ENCODE measurements at regions not wholly inside any gene's neighbourhood (a gene's known extent, or its start where the extent isn't known, plus 50 kb on each side); places are given as distances from the start of the nearest gene placed in this dataset.

DNA sequence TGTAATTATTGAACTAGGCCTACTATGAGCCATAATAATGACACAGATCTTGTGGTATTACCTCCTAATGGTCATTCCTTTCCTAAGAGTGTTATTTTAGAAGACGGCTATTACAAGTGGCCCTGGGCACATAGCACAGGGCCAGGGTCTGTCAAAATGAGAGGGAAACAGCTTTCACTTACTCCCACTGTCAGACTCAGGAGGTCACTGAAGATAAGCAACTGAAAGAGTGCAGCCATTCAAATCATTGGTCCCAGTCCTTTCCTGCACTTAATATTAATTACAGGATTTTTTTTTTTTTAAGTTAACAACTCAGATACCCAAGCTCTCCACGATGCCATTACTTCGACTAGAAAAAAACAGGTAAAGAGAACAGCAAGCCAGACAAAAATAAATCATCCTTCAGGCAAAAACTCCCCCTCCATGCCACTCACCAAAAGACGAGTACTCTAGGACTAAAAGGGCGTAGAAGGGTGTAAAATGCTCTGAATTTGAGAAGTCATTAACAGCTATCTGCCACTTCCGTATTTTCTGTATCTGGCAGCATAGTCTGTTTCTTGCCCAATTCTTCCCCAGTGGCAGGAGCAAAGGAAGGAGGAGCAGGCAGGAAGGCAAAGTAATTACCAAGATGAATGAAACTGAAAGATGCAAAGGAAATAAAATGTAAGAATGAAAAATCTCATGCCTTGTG lies 87.4 kb downstream of the ZNF608 start (continued):
- TF ChIP-seq, protein P1, sequence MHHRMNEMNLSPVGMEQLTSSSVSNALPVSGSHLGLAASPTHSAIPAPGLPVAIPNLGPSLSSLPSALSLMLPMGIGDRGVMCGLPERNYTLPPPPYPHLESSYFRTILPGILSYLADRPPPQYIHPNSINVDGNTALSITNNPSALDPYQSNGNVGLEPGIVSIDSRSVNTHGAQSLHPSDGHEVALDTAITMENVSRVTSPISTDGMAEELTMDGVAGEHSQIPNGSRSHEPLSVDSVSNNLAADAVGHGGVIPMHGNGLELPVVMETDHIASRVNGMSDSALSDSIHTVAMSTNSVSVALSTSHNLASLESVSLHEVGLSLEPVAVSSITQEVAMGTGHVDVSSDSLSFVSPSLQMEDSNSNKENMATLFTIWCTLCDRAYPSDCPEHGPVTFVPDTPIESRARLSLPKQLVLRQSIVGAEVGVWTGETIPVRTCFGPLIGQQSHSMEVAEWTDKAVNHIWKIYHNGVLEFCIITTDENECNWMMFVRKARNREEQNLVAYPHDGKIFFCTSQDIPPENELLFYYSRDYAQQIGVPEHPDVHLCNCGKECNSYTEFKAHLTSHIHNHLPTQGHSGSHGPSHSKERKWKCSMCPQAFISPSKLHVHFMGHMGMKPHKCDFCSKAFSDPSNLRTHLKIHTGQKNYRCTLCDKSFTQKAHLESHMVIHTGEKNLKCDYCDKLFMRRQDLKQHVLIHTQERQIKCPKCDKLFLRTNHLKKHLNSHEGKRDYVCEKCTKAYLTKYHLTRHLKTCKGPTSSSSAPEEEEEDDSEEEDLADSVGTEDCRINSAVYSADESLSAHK (tag by site-specific recombination; IDR thresholded peaks at IDR 0.05): peak; percentile 62

DNA sequence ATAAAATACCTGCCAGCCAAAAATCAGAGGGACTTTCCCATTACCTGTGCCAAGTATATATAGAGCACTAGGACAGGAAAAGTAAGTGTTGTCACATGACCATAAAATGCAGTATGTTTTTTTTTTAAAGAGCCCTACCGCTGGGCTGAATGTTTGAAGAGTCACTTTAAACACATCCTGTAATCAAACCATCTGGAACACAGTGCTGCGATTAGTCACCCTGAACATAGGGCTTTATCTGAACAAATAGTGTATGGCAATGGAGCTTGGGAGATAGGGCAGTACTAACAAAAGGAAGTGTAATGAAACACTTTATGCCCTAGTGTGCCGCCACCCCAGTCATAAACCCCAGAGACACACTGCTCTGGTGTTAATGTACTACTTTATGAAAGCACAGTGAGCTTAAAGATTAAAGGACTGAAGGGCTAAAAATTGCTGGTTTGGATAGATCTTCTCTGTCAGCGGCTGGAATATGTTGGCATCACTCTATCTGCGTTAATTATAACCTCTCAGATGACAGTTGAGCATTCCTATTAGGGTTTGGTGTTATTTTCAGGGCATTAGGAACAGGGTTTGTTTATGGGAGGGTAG lies 90.4 kb downstream of the ZNF608 start:
- no peaks in the 10 kb centered on the region for H3K36me3 ChIP-seq (ENCODE audit: control insufficient read depth in 2 of 2, insufficient read depth in 1 of 2, low read length in 2 of 2)
- no peaks in the 10 kb centered on the region for H3K9me3 ChIP-seq (ENCODE audit: control insufficient read depth, insufficient read depth, low read depth, low read length)
- peaks cover 47% of the 10 kb centered on the region for H3K4me1 ChIP-seq (ENCODE audit: control insufficient read depth, insufficient read depth, low read length)
- peak overlapping the region; percentile 6 for H3K4me3 ChIP-seq (ENCODE audit: low read depth, low read length)
- ChIA-PET POLR2A (interaction anchor here (0.7 to 1.7 kb wide), 6 partner anchors 27 to 91 kb away, joined by 3 to 9 read pairs (median 4); no protein-coding TSS in a partner anchor), CTCF (interaction anchor here (0.6 kb wide), 1 partner anchor 1884 kb away, joined by 5 read pairs; no protein-coding TSS in a partner anchor)
- peak overlapping the region; percentile 93 for H3K27ac ChIP-seq (ENCODE audit: extremely low read depth, low read depth, low read length)
- peak; percentile 93 for TF ChIP-seq ZSCAN30 (tag by site-specific recombination; IDR thresholded peaks at IDR 0.05)
- peak; percentile 62; the same call in 1 of the 2 replicates for TF ChIP-seq ZSCAN16 (tag by site-specific recombination; IDR thresholded peaks at IDR 0.05)
- TF ChIP-seq ZNF777 (tag by site-specific recombination; IDR thresholded peaks at IDR 0.05; ENCODE audit: borderline replicate concordance): no peak
- TF ChIP-seq OVOL3 (tag by site-specific recombination; IDR thresholded peaks at IDR 0.05): peak; percentile 97
- TF ChIP-seq, protein P2, sequence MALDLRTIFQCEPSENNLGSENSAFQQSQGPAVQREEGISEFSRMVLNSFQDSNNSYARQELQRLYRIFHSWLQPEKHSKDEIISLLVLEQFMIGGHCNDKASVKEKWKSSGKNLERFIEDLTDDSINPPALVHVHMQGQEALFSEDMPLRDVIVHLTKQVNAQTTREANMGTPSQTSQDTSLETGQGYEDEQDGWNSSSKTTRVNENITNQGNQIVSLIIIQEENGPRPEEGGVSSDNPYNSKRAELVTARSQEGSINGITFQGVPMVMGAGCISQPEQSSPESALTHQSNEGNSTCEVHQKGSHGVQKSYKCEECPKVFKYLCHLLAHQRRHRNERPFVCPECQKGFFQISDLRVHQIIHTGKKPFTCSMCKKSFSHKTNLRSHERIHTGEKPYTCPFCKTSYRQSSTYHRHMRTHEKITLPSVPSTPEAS (tag by site-specific recombination; IDR thresholded peaks at IDR 0.05): peak; percentile 75
- peak; percentile 95 for TF ChIP-seq ZBTB17 (tag by site-specific recombination; IDR thresholded peaks at IDR 0.05)
- TF ChIP-seq ZNF514 (tag by site-specific recombination; IDR thresholded peaks at IDR 0.05): no peak
- TF ChIP-seq ZIC2 (tag by site-specific recombination; IDR thresholded peaks at IDR 0.05): peak; percentile 93
- no peak for TF ChIP-seq ZNF23 (tag by site-specific recombination; IDR thresholded peaks at IDR 0.05; ENCODE audit: borderline replicate concordance)
- no peak for TF ChIP-seq ZNF19 (tag by site-specific recombination; IDR thresholded peaks at IDR 0.05; ENCODE audit: low read depth)
- TF ChIP-seq ZNF404 (tag by site-specific recombination; IDR thresholded peaks at IDR 0.05): no peak
- TF ChIP-seq, protein P3, sequence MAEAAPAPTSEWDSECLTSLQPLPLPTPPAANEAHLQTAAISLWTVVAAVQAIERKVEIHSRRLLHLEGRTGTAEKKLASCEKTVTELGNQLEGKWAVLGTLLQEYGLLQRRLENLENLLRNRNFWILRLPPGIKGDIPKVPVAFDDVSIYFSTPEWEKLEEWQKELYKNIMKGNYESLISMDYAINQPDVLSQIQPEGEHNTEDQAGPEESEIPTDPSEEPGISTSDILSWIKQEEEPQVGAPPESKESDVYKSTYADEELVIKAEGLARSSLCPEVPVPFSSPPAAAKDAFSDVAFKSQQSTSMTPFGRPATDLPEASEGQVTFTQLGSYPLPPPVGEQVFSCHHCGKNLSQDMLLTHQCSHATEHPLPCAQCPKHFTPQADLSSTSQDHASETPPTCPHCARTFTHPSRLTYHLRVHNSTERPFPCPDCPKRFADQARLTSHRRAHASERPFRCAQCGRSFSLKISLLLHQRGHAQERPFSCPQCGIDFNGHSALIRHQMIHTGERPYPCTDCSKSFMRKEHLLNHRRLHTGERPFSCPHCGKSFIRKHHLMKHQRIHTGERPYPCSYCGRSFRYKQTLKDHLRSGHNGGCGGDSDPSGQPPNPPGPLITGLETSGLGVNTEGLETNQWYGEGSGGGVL (tag by site-specific recombination; IDR thresholded peaks at IDR 0.05): peak; percentile 38
- no peak; the same call in 1 of the 2 replicates for TF ChIP-seq ZNF335 (tag by site-specific recombination; conservative IDR thresholded peaks at IDR 0.05)
- no peak; the same call in 1 of the 2 replicates for TF ChIP-seq ZNF394 (tag by site-specific recombination; IDR thresholded peaks at IDR 0.05; ENCODE audit: borderline replicate concordance)
- peak; percentile 99 for TF ChIP-seq GLI2 (tag by site-specific recombination; IDR thresholded peaks at IDR 0.05; ENCODE audit: borderline replicate concordance, low read depth)
- TF ChIP-seq, protein P4, sequence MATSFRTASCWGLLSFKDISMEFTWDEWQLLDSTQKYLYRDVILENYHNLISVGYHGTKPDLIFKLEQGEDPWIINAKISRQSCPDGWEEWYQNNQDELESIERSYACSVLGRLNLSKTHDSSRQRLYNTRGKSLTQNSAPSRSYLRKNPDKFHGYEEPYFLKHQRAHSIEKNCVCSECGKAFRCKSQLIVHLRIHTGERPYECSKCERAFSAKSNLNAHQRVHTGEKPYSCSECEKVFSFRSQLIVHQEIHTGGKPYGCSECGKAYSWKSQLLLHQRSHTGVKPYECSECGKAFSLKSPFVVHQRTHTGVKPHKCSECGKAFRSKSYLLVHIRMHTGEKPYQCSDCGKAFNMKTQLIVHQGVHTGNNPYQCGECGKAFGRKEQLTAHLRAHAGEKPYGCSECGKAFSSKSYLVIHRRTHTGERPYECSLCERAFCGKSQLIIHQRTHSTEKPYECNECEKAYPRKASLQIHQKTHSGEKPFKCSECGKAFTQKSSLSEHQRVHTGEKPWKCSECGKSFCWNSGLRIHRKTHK (tag by site-specific recombination; IDR thresholded peaks at IDR 0.05): no peak
- TF ChIP-seq, protein P5, sequence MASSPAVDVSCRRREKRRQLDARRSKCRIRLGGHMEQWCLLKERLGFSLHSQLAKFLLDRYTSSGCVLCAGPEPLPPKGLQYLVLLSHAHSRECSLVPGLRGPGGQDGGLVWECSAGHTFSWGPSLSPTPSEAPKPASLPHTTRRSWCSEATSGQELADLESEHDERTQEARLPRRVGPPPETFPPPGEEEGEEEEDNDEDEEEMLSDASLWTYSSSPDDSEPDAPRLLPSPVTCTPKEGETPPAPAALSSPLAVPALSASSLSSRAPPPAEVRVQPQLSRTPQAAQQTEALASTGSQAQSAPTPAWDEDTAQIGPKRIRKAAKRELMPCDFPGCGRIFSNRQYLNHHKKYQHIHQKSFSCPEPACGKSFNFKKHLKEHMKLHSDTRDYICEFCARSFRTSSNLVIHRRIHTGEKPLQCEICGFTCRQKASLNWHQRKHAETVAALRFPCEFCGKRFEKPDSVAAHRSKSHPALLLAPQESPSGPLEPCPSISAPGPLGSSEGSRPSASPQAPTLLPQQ (tag by site-specific recombination; IDR thresholded peaks at IDR 0.05): peak; percentile 75; the same call in 1 of the 2 replicates
- TF ChIP-seq ZNF274 (IDR thresholded peaks at IDR 0.05; ENCODE audit: low read length): no peak
- TF ChIP-seq ZNF274 (tag by site-specific recombination; IDR thresholded peaks at IDR 0.05; ENCODE audit: borderline replicate concordance): no peak
- no peak for TF ChIP-seq RBAK (tag by site-specific recombination; IDR thresholded peaks at IDR 0.05)
- TF ChIP-seq ZFP3 (tag by site-specific recombination; IDR thresholded peaks at IDR 0.05; ENCODE audit: low read depth): no peak
- TF ChIP-seq ZNF146 (tag by site-specific recombination; IDR thresholded peaks at IDR 0.05): peak; percentile 60
- peak; percentile 75; the same call in 1 of the 2 replicates for TF ChIP-seq ZNF596 (tag by site-specific recombination; IDR thresholded peaks at IDR 0.05)
- TF ChIP-seq, protein P6, sequence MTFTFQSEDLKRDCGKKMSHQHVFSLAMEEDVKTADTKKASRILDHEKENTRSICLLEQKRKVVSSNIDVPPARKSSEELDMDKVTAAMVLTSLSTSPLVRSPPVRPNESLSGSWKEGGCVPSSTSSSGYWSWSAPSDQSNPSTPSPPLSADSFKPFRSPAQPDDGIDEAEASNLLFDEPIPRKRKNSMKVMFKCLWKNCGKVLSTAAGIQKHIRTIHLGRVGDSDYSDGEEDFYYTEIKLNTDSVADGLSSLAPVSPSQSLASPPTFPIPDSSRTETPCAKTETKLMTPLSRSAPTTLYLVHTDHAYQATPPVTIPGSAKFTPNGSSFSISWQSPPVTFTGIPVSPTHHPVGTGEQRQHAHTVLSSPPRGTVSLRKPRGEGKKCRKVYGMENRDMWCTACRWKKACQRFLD (tag by site-specific recombination; IDR thresholded peaks at IDR 0.05): no peak

All from HEK293 (cell line).